Right lung (tissue), 2 donors: ENCODE measurements at regions not wholly inside any gene's neighbourhood (a gene's known extent, or its start where the extent isn't known, plus 50 kb on each side); places are given as distances from the start of the nearest gene placed in this dataset.
"Not testable (repeated sequence)": the region's sequence is repeated elsewhere in the genome, so short reads cannot be mapped to it uniquely, and the experiment has no call there.

Experiments used
- DNase-seq, 2 donors: peaks; one replicate each; pipeline ENCODE4 v3.0.0-alpha.2; 2013

DNA sequence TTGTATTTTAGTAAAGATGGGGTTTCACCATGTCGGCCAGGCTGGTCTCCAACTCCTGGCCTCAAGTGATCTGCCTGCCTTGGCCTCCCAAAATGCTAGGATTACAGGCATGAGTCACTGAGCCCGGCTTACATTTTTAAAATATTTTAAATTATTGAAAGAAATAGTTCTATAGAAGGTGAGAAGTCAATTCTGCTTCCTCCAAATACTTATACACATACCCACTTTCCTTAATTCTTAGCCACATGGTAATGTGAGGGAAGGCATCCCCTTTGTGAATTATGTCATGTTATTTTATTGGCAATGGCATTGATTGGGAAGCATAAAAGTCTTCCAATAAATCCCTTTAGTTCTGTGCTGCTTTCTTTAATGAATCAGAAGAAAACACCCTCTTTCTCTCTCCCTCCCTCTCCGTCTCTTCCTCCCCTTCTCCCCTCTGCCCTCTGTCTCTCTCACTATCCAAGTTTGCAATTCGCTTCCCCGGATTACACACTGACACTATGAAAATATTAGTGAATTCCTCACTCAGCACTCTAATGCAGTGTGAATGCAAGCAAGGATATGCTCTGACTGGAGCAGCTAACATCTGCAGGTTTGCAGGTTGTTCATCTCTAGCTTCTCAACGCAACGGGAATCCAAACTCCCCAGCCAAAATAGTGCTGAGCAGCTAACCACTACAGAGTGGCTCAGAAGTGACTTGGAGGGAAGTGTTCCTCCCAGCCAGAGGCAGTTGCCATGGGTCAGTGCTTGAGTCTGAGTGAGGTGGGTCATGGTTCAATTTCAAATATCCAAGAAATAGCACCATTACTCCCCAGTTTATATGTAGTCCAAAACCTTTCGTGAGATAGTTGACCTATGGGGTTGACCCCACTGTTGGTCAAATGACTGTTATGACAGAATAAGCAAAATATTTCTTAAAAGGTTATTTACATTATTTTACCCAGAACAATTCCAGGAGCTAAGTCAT is 77.8 kb upstream of the CD55 start:
- DNase-seq = no peak

- DNase-seq = no peak
Observed at GRCh38 chr1:207244409-207244801, 77.1 kb upstream of the CD55 start.

- no peak for DNase-seq
Observed at GRCh38 chr1:207245124-207245523, 76.4 kb upstream of the CD55 start.

DNA sequence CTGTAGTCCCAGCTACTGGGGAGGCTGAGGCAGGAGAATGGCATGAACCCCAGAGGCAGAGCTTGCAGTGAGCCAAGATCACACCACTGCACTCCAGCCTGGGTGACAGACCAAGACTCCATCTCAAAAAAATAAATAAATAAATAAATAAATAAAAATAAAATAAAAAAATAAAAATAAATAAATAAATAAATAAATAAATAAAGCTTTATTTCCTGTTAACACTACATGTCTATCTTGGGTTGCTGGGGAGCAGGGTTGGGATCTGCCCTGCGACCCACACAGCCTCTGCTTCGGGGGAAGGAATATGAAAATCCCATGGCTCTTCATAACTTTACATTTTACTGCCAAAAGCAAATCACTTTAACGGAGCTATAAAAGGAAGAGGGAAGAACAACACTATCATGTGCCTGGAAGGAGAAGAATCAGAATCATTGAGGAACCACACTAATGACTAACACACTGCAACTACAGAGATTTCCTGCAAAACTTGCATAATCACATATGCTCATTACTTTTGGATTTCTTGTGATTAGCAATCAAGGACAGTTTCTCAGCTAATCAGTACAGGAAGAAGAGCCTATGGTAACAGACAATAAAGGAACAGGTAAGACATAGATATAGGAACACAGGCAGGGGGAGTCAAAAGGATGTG is 72.8 kb upstream of the CD55 start:
- no peak for DNase-seq

GRCh38 chr1:207250431-207250830 is 71.0 kb upstream of the CD55 start:
- no peak for DNase-seq

DNA sequence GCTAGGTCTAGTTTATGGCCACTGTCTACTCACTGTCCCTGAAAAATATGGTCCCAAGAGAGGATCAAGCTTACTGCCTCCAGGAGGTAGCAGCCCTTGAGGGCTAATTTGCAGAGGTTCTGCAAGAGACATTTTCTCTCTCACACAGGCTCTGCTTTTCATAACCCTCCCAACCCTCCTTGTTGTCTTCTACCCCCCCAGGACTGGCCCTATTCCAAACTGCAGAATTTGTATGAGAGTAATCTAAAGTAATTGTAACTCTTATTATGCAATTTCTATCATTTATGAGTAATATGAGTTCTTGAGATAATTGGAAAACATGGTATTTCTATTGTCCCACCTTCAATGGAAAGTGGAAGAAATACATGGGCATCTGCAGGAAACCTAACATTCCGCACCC is 70.4 kb upstream of the CD55 start:
- DNase-seq = no peak

DNA sequence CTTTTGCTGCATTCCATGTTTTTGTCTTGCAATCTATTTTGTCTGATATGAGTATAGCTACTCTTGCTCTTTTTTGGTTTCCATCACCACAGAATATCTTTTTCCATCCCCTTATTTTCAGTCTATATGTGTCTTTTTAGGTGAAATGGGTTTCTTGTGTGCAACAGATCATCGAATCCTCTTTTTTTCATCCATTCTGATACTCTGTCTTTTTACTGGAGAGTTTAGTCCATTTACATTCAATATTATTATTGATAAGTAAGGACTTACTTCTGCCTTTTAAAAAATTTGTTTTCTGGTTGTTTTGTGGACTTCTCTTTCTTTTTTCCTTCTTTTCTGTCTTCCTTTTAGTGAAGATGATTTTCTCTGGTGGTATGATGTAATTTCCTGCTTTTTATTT is 64.6 kb upstream of the CD55 start:
- DNase-seq = no peak

- DNase-seq = no peak
Observed at GRCh38 chr1:207259391-207259790, 62.1 kb upstream of the CD55 start.

DNA sequence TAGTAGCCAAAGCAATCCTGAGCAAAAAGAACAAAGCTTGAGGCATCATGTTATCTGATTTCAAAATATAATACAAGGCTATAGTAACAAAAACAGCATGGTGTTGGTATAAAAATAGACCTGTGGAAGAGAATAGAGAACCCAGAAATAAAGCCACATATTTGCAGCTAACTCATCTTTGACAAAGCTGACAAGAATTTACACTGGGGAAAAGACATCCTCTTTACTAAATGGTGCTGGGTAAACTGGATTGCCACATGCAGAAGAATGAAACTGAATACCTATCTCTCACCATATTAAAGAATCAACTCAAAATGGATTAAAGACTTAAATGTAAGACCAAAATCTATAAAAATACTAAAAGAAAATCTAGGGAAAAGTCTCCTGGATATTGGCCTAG is 59.5 kb upstream of the CD55 start:
- DNase-seq = no peak

GRCh38 chr1:207262891-207263290 is 58.6 kb upstream of the CD55 start:
- not testable (repeated sequence) for DNase-seq

DNA sequence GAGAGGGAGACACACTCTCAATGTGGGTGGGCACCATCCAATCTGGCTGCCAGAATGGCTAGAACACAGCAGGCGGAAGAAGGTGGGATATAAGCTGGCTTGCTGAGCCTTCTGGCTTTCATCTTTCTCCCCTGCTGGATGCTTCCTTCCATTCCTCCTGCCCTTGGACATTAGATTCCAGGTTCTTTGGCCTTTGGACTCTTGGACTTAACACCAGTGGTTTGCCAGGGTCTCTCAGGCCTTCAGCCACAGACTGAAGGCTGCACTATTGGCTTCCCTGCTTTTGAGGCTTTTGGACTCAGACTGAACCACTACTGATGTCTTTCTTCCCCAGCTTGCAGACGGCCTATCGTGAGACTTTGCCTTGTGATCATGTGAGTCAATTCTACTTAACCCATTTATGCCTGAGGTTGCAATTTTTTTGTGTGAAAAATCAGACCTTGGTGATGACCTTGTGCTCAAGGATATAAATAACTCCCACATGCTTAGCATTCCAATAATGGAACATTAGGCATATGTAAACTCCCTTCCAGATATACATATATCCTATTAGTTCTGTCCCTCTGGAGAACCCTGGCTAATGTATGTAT is 56.7 kb upstream of the CD55 start:
- no peak for DNase-seq

GRCh38 chr1:207268337-207268736 is 53.1 kb upstream of the CD55 start:
- DNase-seq = no peak

DNA sequence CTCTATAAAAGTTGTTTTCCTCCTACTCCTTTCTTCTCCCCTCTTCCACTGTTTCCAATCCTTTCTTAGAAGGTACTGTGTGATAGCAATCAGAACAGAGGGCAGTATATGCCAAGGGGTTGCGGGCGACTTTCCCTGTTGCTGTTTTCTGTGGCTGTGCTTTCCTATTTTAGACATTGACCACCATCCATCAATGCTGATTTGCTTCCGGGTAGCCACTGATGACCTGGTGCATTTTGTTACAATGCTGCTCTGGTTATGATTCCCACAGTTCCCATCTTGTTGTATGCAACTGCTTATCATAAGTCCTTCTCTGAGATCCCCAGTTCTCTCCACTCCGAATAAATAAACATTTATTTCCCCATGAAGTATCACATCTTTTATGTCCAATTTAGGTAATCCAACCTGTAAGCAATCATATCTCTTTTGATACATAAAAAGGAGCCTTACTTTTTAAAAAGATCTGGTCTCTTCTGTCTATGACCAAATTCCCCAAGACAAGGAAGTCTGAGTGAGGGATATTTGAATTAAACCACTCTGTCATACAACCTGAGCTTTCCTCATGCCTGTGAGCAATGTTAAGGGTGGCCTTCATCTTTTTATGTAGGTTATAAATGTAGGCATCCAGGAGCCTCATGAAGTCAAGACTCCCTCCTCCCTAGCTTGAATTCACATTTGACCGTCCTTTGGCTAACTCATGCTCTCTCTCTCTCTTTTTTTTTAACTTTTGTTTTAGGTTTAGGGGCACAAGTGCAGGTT is 52.5 kb upstream of the CD55 start:
- DNase-seq = no peak
